HepG2 (cell line): ENCODE measurements at regions not wholly inside any gene's neighbourhood (a gene's known extent, or its start where the extent isn't known, plus 50 kb on each side); places are given as distances from the start of the nearest gene placed in this dataset.

Experiments used
- ATAC-seq: fragments of 200-7000 bp; cut with Tn5 transposase; 3 replicates; pipeline ENCODE4 v1.9.1; 2020; ENCODE audit warnings: mild to moderate bottlenecking, moderate library complexity
- BruUV-seq: library from RNA; stranded (reverse); fragments of 400-500 nt; replicated peaks from 2 replicates; lab custom pipeline; 2021; lab: Mats Ljungman, UMichigan
- CTCF ChIA-PET: fragments of 300-600 bp; formaldehyde crosslinking; extraction: SDS; loops from one replicate; lab custom pipeline; 2021; ENCODE audit warnings: low total read pairs, inconsistent platforms, low intra/inter-chr PET ratio; lab: Yijun Ruan, JAX
- POLR2A ChIA-PET: fragments of 350-600 bp; sonication (Branson Sonifier 250); formaldehyde crosslinking; loops from one replicate; lab custom pipeline; 2020; ENCODE audit warnings: antibody characterized with exemption, inconsistent platforms; lab: Yijun Ruan, JAX
- DNase-seq: peaks from one replicate; pipeline ENCODE4 v3.0.0-alpha.2; 2015; ENCODE audit warnings: low spot score
- FAIRE-seq: peaks from 3 replicates; lab custom pipeline; 2011; peaks lifted over from hg19 to GRCh38; lab: Jason Lieb, UNC
- H2AFZ ChIP-seq: one replicate; pipeline ENCODE4 v1.6.1; 2011; ENCODE audit warnings: low read length, inconsistent platforms
- H3K27ac ChIP-seq: fragments of 300-600 bp; 3 replicates; pipeline ENCODE4 v1.8.0; 2011; ENCODE audit warnings: mixed run types, mild to moderate bottlenecking, mixed read lengths, low read length, inconsistent platforms; ENCODE audit not compliant: insufficient read depth; ENCODE audit errors: extremely low read length
- H3K27me3 ChIP-seq, 2 experiments: fragments of 200-600 bp in 1 of 2; 2 replicates in 1 of 2; 3 replicates in 1 of 2; pipeline versions ENCODE4 v1.6.0 to v1.8.0; 2011; ENCODE audit warnings: low read length in 2 of 2, mild to moderate bottlenecking in 2 of 2, moderate library complexity in 2 of 2, inconsistent platforms in 1 of 2; ENCODE audit not compliant: insufficient read depth in 2 of 2, control insufficient read depth in 1 of 2
- H3K36me3 ChIP-seq, 2 experiments: fragments of 200-600 bp in 1 of 2; replicated peaks in 1 of 2; 2 replicates in 1 of 2; 3 replicates in 1 of 2; pipeline versions ENCODE4 v1.5.1 to v1.8.0; 2011; ENCODE audit warnings: low read length in 2 of 2, inconsistent platforms in 1 of 2; ENCODE audit not compliant: insufficient read depth in 2 of 2, control insufficient read depth in 1 of 2
- H3K4me1 ChIP-seq: 2 replicates; pipeline ENCODE4 v1.5.1; 2012; ENCODE audit warnings: low read length, inconsistent platforms; ENCODE audit not compliant: insufficient read depth
- H3K4me2 ChIP-seq: 2 replicates; pipeline ENCODE4 v1.6.0; 2011; ENCODE audit warnings: low read depth, low read length, inconsistent platforms
- H3K4me3 ChIP-seq, 3 experiments: fragments of 200-600 bp in 1 of 3; sonication (generic), shearing (Covaris generic) in 1 of 3; replicated peaks in 1 of 3; 2 replicates each; pipeline ENCODE4 v1.5.1; 2011 to 2016; ENCODE audit warnings: low read length in 3 of 3, inconsistent platforms in 2 of 3, low read depth in 2 of 3, mild to moderate bottlenecking in 2 of 3, control low read depth in 1 of 3, mixed read lengths in 1 of 3; ENCODE audit not compliant: insufficient read depth in 1 of 3
- H3K79me2 ChIP-seq: one replicate; pipeline ENCODE4 v1.6.1; 2011; ENCODE audit warnings: low read length, inconsistent platforms; ENCODE audit not compliant: insufficient read depth
- H3K9ac ChIP-seq: 2 replicates; pipeline ENCODE4 v1.6.0; 2011; ENCODE audit warnings: mild to moderate bottlenecking, low read depth, low read length, inconsistent platforms; ENCODE audit not compliant: insufficient read depth
- H3K9me3 ChIP-seq: 2 replicates; pipeline ENCODE4 v1.5.1; 2012; ENCODE audit warnings: mild to moderate bottlenecking, low read length
- H4K20me1 ChIP-seq: 2 replicates; pipeline ENCODE4 v1.6.0; 2011; ENCODE audit warnings: inconsistent platforms, mild to moderate bottlenecking, low read length, moderate library complexity; ENCODE audit not compliant: insufficient read depth
- GATAD2A ChIP-seq: IDR thresholded peaks from 2 replicates; pipeline ENCODE4 v1.6.1; 2016
- KMT2A ChIP-seq: sonication (generic); formaldehyde crosslinking; IDR thresholded peaks from 2 replicates; pipeline ENCODE4 v1.4.0; 2020; ENCODE audit warnings: missing genetic modification reagents
- MAFF ChIP-seq: IDR thresholded peaks from 2 replicates; pipeline ENCODE4 v1.6.1; 2011; ENCODE audit warnings: low read depth, low read length, improper control_type of control experiment
- NFIC ChIP-seq: IDR thresholded peaks from 2 replicates; pipeline ENCODE4 v1.6.1; 2012; ENCODE audit warnings: mild to moderate bottlenecking, low read length, inconsistent platforms
- NR2F1 ChIP-seq, 2 experiments: fragments of 450-650 bp in 1 of 2; formaldehyde crosslinking in 1 of 2; IDR thresholded peaks; 2 replicates each; pipeline versions ENCODE4 v1.5.0 to v1.6.1; 2016 to 2020; ENCODE audit warnings: mild to moderate bottlenecking in 1 of 2, missing compliant biosample characterization in 1 of 2, missing genetic modification reagents in 1 of 2, moderate library complexity in 1 of 2
- SIX1 ChIP-seq: sonication (generic); formaldehyde crosslinking; IDR thresholded peaks from 2 replicates; pipeline ENCODE4 v1.4.0; 2020; ENCODE audit warnings: missing genetic modification reagents, borderline replicate concordance
- SMYD3 ChIP-seq: sonication (generic); formaldehyde crosslinking; IDR thresholded peaks from 2 replicates; pipeline ENCODE4 v1.8.1; 2023; ENCODE audit warnings: mild to moderate bottlenecking, missing genetic modification reagents
- ZIK1 ChIP-seq: sonication (generic); formaldehyde crosslinking; IDR thresholded peaks from 2 replicates; pipeline ENCODE4 v1.5.0; 2020; ENCODE audit warnings: mild to moderate bottlenecking, low read depth, missing genetic modification reagents, borderline replicate concordance
- ZNF121 ChIP-seq: sonication (generic); formaldehyde crosslinking; IDR thresholded peaks from 2 replicates; pipeline ENCODE4 v1.5.0; 2020; ENCODE audit warnings: mild to moderate bottlenecking, missing genetic modification reagents
- ZNF24 ChIP-seq: fragments of 450-650 bp; IDR thresholded peaks from 2 replicates; pipeline ENCODE4 v1.6.1; 2017; ENCODE audit warnings: antibody characterized with exemption, mild to moderate bottlenecking
- ZNF251 ChIP-seq: sonication (generic); formaldehyde crosslinking; IDR thresholded peaks from 2 replicates; pipeline ENCODE4 v1.9.0; 2021; ENCODE audit warnings: mild to moderate bottlenecking, missing genetic modification reagents
- ZNF296 ChIP-seq: sonication (generic); formaldehyde crosslinking; conservative IDR thresholded peaks from 2 replicates; pipeline ENCODE4 v1.5.0; 2020; ENCODE audit warnings: mild to moderate bottlenecking, missing genetic modification reagents
- ZNF3 ChIP-seq: IDR thresholded peaks from 2 replicates; pipeline ENCODE4 v1.7.0; 2017; ENCODE audit warnings: inconsistent platforms
- ZNF562 ChIP-seq: sonication (generic); formaldehyde crosslinking; IDR thresholded peaks from 2 replicates; pipeline ENCODE4 v1.8.0; 2022; ENCODE audit warnings: missing genetic modification reagents, borderline replicate concordance
- ZNF713 ChIP-seq: sonication (generic); formaldehyde crosslinking; IDR thresholded peaks from 2 replicates; pipeline ENCODE4 v1.4.0; 2020; ENCODE audit warnings: mild to moderate bottlenecking, missing genetic modification reagents
- WGBS: methylation state at CpG from one replicate; pipeline ENCODE4 v1.1.6; 2017; ENCODE audit warnings: low lambda C conversion rate; 5-methylcytosine and 5-hydroxymethylcytosine counted together
- in situ Hi-C: cut with HindIII; loops from 2 replicates; pipeline ENCODE4 v1.10.0; 2017; ENCODE audit warnings: low pct_unique_long_range_greater_than_20kb; ENCODE audit not compliant: extremely low pct_ligation_motif_present
- intact Hi-C: fragments of 100-400 bp; cut with micrococcal nuclease; formaldehyde crosslinking; loops from one replicate; pipeline ENCODE4 v1.10.0; 2022; ENCODE audit not compliant: unreplicated experiment
- TF ChIP-seq, protein P1 (sequence below): sonication (generic); formaldehyde crosslinking; IDR thresholded peaks from 2 replicates; pipeline ENCODE4 v1.5.0; 2020; ENCODE audit warnings: missing genetic modification reagents
- TF ChIP-seq, protein P2 (sequence below): sonication (generic); formaldehyde crosslinking; IDR thresholded peaks from 2 replicates; pipeline ENCODE4 v1.4.0; 2020; ENCODE audit warnings: missing genetic modification reagents
- TF ChIP-seq, protein P3 (sequence below): sonication (generic); formaldehyde crosslinking; IDR thresholded peaks from 2 replicates; pipeline ENCODE4 v1.8.1; 2022; ENCODE audit warnings: low read depth, mild to moderate bottlenecking, missing genetic modification reagents
- TF ChIP-seq, protein P4 (sequence below): sonication (generic); formaldehyde crosslinking; IDR thresholded peaks from 2 replicates; pipeline ENCODE4 v1.4.0; 2020; ENCODE audit warnings: mild to moderate bottlenecking, missing genetic modification reagents

DNA sequence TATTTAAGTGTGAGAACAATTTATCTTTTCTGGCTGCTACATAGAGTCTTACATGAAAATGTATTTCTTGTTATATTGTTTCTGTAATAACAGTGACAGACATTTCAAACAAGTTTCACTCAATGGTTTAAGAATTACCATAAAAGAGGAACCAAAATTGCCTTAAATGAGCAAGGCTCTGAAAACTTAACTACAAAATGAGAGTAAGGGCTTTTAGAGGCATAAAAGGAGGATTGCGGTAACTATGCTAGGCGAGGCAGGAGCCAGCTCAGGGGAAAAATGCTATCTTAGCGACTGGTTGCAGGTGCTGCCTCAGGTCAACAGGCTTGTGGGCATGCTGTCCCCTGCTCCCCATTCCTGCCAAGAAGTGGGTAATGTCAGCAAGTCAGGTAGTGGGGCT, 81.7 kb upstream of the MSI2 start:
- H2AFZ ChIP-seq = no peak overlapping the region
- H3K9ac ChIP-seq = no peak overlapping the region
- H3K4me2 ChIP-seq = no peak overlapping the region
- no peak overlapping the region for H3K27ac ChIP-seq
- H3K79me2 ChIP-seq = no peaks in the 10 kb centered on the region
- POLR2A ChIA-PET = no interaction called here
- no peak overlapping the region for H3K4me3 ChIP-seq
- H3K4me1 ChIP-seq = no peaks in the 10 kb centered on the region
- no peak for DNase-seq
- H3K27me3 ChIP-seq = peaks cover 4 to 35% of the 10 kb centered on the region in 2 experiments; a peak in 4 of 5 replicates
- no peaks in the 10 kb centered on the region for H4K20me1 ChIP-seq
- no TSS peak for BruUV-seq
- H3K36me3 ChIP-seq = no peaks in the 10 kb centered on the region
- no peak for ATAC-seq
- CTCF ChIA-PET = no interaction called here
- 53% methylated on average over 3 of the region's 3 CpGs for WGBS
- no peak for TF ChIP-seq KMT2A
- no peak for TF ChIP-seq NR2F1 (CRISPR knock-in tag; IDR thresholded peaks at IDR 0.05)
- TF ChIP-seq, protein P1, sequence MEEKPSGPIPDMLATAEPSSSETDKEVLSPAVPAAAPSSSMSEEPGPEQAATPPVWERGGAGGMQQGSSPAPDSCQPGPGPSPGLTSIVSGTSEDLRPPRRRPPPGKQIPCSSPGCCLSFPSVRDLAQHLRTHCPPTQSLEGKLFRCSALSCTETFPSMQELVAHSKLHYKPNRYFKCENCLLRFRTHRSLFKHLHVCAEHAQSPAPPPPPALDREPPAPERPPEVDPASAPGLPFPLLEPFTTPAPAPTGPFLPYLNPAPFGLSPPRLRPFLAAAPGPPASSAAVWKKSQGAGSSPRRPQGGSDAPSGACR (CRISPR knock-in tag) = no peak
- TF ChIP-seq MAFF = no peak
- TF ChIP-seq ZNF713 = no peak
- no peak for TF ChIP-seq NFIC
- TF ChIP-seq, protein P2, sequence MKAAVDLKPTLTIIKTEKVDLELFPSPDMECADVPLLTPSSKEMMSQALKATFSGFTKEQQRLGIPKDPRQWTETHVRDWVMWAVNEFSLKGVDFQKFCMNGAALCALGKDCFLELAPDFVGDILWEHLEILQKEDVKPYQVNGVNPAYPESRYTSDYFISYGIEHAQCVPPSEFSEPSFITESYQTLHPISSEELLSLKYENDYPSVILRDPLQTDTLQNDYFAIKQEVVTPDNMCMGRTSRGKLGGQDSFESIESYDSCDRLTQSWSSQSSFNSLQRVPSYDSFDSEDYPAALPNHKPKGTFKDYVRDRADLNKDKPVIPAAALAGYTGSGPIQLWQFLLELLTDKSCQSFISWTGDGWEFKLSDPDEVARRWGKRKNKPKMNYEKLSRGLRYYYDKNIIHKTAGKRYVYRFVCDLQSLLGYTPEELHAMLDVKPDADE (CRISPR knock-in tag) = no peak
- no peak for TF ChIP-seq SMYD3
- TF ChIP-seq ZNF121 = no peak
- TF ChIP-seq, protein P3, sequence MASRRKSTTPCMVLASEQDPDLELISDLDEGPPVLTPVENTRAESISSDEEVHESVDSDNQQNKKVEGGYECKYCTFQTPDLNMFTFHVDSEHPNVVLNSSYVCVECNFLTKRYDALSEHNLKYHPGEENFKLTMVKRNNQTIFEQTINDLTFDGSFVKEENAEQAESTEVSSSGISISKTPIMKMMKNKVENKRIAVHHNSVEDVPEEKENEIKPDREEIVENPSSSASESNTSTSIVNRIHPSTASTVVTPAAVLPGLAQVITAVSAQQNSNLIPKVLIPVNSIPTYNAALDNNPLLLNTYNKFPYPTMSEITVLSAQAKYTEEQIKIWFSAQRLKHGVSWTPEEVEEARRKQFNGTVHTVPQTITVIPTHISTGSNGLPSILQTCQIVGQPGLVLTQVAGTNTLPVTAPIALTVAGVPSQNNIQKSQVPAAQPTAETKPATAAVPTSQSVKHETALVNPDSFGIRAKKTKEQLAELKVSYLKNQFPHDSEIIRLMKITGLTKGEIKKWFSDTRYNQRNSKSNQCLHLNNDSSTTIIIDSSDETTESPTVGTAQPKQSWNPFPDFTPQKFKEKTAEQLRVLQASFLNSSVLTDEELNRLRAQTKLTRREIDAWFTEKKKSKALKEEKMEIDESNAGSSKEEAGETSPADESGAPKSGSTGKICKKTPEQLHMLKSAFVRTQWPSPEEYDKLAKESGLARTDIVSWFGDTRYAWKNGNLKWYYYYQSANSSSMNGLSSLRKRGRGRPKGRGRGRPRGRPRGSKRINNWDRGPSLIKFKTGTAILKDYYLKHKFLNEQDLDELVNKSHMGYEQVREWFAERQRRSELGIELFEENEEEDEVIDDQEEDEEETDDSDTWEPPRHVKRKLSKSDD (CRISPR knock-in tag) = no peak
- no peak for TF ChIP-seq GATAD2A (CRISPR knock-in tag)
- no peak for TF ChIP-seq ZIK1 (CRISPR knock-in tag)
- TF ChIP-seq ZNF3 (CRISPR knock-in tag) = no peak
- no peak for TF ChIP-seq ZNF24
- TF ChIP-seq, protein P4, sequence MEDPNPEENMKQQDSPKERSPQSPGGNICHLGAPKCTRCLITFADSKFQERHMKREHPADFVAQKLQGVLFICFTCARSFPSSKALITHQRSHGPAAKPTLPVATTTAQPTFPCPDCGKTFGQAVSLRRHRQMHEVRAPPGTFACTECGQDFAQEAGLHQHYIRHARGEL (CRISPR knock-in tag) = no peak
- TF ChIP-seq ZNF562 = no peak
- TF ChIP-seq ZNF251 (CRISPR knock-in tag) = no peak
- TF ChIP-seq ZNF296 (CRISPR knock-in tag) = no peak
- no peak for TF ChIP-seq SIX1 (CRISPR knock-in tag)
- no peaks in the 10 kb centered on the region for H3K9me3 ChIP-seq
- in situ Hi-C loops (no loop called here), intact Hi-C loops (no loop called here)
- FAIRE-seq = no peak
